SIG-M5 (cell line): ENCODE measurements at regions not wholly inside any gene's neighbourhood (a gene's known extent, or its start where the extent isn't known, plus 50 kb on each side); places are given as distances from the start of the nearest gene placed in this dataset.
A peak's percentile ranks its signal among the peaks of the same experiment; 100 is the strongest.

Experiments used
- DNase-seq: peaks from one replicate; lab custom pipeline; 2025; lab: John Stamatoyannopoulos, UW

DNA sequence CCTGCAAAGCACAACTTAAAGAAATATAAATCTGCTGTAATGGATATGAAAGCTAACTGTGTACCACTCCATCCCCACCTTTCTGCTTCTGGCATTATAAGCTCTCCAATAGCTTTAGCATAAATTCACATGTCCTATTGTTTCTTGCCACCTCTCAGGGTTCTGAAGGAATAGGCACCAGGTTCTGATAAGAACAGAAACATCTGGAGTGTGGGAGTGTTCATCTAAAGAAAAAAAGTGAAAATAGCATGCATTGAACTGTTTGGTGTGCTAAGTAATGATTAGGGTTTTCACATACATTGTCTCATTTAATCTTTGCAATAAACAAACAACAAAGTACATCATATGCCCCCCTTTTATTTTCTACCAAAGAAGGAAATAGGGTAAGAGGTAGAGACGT lies 72.3 kb downstream of the FAM76B start:
- no peak for DNase-seq

DNA sequence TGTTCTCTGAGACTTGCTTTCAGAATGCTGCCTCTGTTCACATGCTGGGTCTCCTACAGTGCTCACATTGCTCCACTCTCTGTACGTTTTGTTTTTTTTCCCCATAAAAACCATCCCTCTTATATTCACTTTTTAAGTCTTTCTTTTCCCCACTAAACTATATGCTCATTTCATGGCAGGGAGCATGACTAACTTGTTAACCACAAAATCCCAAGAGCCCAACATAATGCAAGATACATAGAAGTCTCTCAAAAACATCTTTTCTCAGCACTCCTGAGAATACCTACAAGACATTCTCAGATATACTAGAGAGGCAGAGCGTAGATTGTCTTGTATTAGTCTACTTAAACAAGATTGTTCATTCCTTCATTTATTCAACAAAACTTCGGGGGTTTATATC lies 73.3 kb downstream of the FAM76B start:
- no peak for DNase-seq

DNA sequence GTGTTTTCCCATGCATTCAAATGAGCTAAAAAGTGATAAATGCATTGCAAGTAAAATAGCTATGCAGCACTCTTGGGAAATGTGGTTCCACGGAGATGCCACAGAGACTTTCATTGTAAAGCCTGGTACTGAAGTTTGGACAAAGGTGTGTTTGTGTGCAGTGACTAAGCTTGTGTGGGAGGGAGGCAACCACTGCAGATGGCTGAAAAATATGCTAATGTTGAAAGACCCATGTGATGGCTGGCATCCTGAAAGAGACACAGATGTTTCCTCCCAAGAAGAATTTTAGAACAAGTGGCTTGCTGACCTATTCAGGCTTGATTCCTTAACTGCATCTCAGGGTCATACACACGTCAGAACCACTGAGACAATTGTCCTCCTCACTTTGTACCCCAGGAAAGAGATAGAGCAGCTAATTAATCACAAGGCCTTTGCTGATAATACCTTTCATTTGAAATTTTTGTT lies 73.8 kb downstream of the FAM76B start:
- DNase-seq = no peak

DNA sequence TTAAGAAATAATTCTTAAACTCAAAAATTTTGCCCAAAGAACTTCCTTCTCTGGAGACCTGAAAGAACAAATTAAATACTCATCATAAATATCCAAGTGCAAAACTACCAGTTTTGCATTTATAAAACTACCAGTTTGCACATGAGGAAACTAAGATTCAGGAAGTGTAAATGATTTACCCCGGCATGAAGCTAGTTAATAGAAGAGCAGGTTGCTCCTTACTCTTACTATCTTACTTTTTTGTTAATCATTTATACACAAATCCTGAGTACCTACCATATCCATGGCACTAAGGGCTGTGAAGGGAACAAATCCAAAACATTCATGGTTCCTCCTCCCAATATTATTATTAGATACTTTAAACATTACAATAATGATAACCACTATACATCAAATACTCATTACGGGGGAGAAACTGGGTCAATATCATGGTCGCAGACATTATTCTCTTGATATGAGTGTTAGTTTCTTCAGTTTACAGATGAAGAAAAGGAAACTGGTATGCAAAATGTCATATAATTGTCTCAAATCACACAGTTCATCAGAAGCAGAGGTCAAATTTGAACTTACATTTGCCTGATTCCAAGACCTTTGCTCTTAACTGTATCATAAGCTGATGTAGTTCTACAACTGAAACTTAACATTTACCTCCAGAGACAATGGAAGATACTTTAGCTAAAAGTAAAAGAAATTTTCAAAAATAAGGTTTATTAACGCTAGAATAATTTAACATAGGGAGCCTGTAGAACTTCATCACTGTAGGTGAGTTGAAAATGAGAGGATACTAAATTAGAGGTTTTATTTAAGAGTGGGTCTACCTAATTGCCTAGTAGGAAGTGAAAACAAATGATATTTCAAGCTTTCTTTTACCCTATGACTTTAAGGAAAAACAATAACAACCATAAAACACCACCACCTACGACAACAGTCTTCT lies 74.5 kb downstream of the FAM76B start:
- no peak for DNase-seq

DNA sequence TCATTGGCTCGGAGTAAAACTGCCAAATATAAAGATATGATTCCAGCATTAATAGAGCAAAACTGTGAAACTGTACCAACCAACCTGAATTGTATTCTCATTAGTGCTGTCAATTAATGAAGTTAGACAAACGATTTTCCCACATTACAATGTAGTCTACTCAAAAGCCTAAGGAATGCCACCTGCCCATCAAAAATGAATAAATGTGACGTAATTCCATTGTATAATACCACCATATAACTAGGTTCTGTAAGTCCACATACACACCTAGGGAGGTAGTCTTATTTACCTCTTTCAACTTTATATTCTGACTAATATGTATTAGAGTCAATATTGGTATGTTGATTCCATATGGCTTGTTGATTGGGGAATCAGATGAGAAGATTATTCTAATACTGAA lies 76.2 kb downstream of the FAM76B start:
- no peak for DNase-seq

DNA sequence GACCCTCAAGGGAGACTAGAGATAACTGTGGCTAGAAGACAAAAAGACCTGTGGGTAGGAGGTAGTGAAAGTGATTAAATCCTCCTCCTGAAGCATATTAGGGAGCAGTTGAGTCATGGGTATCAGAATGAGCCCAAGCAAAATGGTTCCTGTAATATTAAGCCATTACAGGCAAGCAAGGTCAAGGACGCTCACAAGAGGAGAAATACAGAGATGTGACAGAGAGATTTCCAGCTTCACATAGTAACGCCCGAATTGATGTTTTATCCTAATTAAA lies 77.7 kb downstream of the FAM76B start:
- no peak for DNase-seq

DNA sequence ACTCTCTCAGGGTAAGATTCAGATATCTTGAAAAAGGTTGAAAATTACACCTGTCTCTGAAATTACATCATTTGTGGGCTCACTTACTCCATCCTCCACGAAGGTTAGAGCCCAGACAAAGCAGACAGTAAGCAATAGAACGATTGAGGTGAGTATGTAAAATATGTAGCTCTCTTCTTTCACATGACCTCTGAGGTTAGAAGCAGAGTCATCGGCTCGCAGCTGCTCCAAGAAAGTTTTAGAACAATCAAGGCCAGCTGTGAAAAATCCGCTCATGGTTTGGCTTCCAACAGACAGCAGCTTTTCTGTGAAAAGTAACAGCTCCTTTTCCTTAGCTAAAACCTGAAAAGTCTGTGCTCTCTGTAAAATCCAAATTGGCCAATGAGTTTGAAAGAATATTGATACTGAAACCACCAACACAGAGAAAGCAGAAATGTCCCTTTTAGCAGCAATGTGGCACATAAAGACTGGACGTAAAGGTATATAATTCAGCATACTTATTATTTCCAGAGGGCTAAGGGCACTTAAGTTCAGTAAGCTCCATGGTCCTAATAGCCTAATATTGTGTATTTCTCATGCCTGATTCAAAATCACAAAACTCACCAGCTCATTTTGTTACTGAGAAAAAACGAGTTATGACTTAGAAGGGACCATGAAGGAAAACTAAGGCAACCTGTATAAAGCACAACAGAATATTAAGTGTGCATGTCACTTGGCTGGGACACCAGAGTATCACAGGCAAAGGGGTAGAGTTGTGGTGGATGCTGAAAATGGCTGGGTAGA lies 78.2 kb downstream of the FAM76B start:
- no peak for DNase-seq

DNA sequence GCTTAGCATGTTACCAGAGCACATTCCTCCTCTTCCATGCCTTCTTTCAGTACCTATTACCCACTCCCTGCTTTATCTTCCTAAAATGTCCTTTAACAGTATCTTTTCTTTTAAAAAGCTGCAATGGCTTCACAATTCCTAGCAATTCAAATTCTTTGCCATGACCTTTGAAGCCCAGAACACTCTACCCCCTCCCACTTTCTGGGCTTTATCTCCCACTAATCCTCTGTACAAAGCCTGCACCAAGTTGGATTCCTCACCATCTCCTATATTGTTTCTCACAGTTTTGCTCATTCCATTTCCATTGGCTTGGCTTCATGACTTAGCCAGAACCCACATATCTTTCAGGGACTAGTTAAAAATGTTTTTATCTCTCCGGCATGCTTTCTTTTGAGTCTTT lies 80.9 kb downstream of the FAM76B start:
- DNase-seq = no peak

DNA sequence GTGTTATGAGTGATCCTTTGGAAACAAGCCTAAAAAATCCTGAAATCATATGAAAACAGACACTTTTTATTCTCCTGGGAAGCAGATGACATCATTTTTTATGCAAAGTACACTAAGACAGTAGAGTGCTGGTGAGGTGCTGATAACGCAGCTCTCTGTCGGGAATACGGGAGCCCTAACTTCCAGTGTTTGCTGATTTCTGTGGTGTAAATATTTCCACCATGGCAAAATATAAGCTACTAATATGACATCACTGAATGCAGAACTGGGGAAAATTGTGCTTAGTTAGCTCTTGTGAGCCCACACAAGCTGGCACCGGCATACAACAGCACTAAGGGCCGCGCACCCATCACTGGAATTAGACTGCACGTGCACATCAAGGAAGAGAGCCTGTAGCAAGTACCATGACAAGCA lies 82.6 kb downstream of the FAM76B start:
- no peak for DNase-seq

DNA sequence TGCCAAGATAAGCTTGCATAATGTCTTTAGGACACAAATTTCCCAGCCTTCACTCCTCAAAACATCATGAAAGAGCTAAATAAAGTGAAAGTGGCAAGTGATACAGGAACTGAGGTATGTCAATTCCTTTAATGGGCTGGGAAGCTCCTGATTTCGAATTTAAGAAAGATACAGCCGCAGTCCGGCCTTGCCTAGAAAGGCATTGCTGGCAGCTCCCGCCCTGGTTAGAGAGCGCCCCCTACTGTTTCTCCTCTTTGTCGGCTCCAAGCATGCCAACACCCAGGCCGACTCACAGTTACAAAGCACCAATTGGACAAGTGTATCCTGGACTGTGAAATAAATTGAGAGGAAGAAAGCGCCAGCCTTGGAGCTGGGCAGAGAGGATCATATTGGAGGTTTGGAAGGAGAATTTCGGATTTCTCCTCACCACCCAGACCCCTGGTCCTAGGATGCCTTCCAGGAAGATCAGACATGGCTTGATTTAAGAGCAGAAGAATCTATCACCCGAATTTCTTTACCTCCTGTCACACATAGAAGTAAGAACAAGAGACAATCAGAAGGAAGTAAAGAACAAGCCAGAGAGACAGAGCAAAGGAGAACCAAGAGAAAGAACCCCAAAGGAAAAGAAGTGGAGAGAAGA lies 84.0 kb downstream of the FAM76B start:
- DNase-seq = peak; percentile 9

DNA sequence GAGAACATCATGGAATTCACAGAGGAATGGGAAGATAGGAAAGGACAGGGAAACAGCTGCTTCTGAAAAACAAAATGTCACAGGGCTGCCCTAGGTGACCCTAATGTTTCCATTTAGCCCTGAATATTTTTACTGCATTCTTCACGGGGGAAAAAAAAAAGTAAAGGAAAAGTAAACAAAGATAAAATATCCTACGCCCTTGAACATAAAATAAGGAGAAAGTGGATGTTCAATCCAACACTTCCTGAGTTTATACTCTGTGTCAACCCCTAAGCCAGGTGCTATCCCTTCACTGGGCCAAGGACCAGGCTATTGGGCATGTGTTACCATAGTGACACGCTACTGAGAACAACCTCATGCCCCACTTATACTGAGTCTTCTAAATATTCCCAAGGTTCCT lies 84.7 kb downstream of the FAM76B start:
- DNase-seq = no peak

DNA sequence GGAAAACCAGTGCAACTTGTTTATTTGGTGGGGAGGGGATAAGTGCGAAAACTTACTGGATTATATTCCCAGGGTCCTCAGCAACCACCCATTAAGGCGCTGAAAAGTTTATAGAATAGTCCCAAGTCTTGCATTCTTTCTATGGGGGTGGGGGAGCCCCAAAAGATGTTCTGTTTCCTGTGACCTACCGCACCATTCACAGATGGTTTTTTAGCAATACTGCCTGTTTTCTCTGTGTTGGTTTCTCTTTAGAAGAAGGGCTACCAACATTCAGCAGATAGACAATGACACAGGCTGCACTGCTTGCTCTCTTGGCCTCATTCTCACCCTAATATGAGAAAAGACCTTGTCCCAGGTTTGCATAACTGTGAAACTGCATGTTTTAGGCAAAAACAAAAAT lies 86.5 kb downstream of the FAM76B start:
- no peak for DNase-seq

DNA sequence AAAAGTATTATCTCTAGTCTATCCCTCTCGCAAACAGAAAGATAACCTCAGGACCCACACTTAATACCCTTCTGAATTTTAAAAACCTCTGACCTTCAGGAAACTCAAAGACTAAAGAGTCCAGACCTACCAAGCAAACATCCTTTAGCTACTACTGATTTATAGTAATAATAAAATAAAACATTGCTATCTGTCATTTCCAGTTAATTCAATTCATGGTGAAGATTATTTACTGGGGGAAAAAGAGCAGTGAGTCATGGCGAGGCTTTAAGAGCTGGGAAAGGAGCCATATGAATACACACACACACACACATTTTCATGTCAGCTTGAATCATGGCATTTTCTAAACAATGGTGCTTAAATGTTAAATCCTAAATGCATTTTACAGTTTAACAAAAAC lies 87.1 kb downstream of the FAM76B start:
- no peak for DNase-seq

DNA sequence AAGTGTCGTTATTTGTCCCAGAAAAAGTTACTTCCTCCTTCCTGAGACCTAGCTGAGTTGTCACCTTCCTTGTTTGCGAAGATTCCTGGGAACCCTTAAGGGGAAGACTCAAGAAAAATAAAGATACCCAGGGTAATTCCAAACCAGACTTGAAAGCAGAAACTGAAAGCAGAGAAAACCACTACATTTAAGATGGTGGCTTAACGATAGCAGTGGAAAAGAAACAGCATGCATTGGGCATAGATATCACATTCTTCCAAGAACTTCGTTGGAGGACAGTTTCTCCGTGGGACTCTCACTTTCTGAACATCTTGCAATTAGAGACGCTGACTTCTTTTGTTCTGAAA lies 89.1 kb downstream of the FAM76B start:
- DNase-seq = no peak

DNA sequence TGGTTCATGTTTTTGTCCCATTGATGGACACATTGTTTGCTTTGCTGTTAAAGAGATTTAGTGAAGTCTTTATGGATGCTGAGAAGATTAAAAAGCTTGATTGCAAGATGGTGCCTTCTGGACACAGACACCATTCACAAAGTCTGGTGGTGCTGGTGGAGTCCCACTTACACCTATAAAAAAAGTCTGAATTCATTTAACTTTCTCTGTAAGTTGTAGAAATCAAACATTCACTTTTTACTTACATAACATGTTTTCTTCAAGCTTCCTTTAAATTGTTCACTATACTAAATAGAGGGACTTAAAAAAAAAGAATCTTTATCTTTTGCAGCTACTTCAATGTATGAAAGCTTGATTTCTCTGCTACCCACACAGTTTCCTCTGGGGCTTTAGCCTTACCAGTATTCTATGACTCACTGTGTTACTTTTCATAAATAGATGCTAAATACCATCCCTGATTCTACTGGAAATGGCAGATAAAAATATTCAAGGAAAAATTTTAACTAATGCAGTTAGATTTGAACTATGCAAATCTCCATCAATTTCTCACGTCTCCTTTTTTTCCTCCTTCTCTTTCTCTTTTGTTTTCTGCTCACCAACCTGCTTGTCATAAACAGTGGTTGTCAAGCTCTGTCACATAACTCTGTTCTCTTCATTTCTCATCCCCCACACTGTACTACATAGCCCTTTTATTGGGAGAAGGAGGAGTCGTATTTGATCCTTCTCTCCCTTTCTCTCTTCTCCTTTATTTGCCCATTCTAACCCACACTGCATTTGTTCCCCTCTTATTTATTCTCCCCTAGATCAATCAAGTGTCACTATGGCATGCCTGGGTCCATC lies 89.7 kb downstream of the FAM76B start:
- no peak for DNase-seq

DNA sequence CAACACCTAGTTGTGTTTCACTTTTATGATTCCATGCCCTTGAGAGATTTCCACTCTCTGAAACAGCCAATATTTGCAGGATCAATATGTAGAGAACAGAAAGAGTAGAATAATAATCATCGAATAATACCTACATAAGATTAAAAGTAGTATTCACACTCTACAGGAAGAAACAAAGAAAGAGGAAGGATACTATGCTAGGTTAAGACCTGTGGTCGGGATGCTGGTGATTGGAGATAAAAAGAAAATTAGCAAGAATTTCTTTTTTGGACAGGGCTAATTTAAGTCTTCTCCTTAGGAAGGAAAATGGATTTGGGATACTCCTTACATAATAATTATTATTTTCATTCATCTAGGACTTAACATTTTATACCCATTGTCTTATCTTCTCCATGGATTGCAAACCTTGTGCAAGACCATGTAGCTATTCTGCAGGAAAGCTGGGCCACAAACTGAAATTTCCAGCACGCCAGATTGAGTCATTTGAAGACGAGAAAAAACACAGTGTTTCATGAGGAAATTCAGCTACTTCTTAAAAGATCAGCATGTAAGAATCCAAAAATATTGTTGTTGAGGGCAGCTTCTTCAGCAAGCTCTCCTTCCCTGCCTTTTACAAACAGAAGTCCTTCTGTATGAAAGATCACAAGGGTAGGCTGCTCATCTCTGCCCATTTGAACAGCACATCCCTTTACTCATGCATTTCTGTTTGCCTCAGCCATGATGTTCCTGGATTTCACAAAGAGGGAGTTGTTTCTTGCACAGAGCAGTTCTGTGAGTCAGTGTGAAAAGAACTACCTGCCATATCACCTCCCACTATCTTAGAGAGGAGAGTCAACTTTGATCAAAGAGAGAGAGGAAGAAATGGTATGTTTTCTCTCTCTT lies 90.7 kb downstream of the FAM76B start:
- no peak for DNase-seq

DNA sequence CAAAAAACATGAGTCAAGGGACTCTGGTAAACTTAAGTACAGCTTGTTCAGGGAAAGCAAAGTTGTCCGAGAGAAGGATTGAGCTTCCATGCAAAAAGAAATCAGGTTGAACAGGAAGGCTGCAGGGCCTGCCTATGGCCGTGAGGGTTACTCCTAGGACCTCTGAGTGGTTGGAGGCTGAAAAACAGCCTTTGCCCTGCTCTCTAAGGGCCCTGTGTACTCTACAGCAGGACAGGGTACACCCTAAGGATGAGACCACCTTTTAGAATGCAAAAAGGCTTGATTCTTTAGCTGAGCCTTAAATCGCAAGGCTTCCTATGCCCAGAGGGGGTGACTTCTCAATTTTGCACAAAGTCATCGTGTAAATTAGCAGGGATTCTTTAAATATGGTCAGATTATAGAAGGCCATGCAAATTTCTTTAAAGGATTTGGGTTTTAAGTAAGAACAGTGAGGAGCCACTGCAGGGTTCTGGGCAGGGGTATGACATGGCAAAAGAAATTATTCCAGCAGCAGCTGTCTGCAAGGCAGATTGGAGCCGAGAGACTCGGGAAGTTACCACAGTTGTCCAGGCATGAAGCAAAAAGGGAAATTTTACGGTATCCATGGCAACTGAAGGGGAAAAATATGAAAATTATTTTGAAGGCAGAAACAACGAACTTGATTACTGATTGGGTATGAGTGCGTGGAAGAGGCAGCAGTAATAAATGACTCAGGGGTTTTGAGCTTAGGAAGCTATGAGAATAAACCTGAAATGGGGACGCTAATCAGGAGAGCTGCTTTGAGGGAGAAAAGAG lies 91.8 kb downstream of the FAM76B start:
- DNase-seq = no peak

DNA sequence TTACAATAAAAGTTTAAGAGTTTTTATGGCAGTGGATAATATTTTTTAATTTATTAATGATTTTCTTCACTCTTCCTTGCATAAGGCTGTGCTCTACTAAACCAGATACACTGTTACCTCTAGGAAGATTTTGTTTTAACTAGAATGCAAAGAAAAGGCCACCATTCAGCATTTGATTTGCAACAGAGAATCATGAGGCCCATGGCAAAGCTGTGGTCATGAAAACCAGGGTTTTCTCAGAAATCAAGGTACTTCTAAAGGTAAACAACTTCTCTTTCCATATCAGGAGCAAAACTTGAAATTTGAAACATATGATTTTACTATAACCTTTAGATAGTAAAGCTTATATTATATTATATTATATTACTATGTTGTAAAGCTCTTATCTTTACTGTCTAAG lies 94.4 kb downstream of the FAM76B start:
- DNase-seq = no peak

DNA sequence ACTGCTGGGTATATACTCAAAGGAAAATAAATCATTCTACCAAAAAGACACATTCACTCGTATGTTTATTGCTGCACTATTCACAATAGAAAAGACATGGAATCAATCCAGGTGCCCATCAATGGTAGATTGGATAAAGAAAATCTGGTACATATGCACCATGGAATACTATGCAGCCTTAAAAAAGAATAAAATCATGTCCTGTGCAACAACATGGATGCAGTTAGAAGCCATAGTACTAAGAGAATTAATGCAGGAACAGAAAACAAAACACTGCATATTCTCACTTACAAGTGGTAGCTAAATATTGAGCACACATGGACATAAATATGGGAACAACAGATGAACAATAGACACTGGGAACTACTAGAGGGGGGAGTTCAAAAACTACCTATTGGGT lies 96.3 kb downstream of the FAM76B start:
- no peak for DNase-seq

DNA sequence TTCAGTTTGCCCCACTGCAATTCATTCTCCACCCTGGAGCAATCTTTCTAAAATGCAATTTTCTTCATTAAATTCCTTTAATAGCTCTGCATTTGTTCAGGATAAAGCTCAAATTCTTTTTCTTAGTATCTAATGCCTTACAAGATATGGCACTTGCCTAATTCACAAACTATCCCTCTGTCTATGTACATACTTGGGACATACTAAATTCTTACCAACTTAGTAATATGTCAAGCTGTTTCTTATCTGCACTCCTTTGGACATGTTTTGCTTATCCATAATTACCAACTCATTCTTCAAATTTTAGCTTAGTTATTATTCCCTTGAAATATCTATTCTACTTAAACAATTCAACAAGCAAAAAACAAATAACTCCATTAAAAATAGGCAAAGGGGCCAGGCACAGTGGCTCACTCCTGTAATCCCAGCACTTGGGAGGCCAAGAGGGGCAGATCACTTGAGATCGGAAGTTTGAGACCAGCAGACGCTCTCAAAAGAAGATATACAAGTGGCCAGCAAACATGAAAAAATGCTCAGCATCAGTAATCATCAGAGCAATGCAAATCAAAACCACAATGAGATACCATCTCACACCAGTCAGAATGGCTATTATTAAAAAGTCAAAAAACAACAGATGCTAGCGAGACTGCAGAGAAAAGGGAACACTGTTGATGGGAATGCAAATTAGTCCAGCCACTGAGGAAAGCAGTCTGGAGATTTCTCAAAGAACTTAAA lies 96.9 kb downstream of the FAM76B start:
- no peak for DNase-seq
